OCI-LY3 (cell line): ENCODE measurements at regions not wholly inside any gene's neighbourhood (a gene's known extent, or its start where the extent isn't known, plus 50 kb on each side); places are given as distances from the start of the nearest gene placed in this dataset.

ENCODE experiments used
- H2AFZ ChIP-seq: fragments of 200-600, 300-600 bp; shearing (Covaris generic); 2 replicates; pipeline ENCODE4 v1.6.0; 2014; ENCODE audit warnings: antibody characterized with exemption, low read depth, low read length
- H3K27ac ChIP-seq: fragments of 200-600, 300-600 bp; sonication (generic); 2 replicates; pipeline ENCODE4 v1.5.1; 2014; ENCODE audit warnings: mild to moderate bottlenecking, low read length, moderate library complexity, mixed read lengths
- H3K27me3 ChIP-seq: fragments of 200-600, 300-600 bp; sonication (generic); 2 replicates; pipeline ENCODE4 v1.6.1; 2014; ENCODE audit warnings: low read depth, low read length, mixed read lengths
- H3K36me3 ChIP-seq: fragments of 200-600, 300-600 bp; sonication (generic); replicated peaks from 2 replicates; pipeline ENCODE3; 2014; ENCODE audit warnings: low read depth, low read length, mixed read lengths
- H3K4me1 ChIP-seq: fragments of 300-600, 200-600 bp; sonication (generic); 2 replicates; pipeline ENCODE4 v1.6.1; 2014; ENCODE audit warnings: low read length, mixed read lengths
- H3K4me2 ChIP-seq: fragments of 200-600, 300-600 bp; sonication (generic); 2 replicates; pipeline ENCODE4 v1.6.1; 2014; ENCODE audit warnings: low read length, mixed read lengths
- H3K4me3 ChIP-seq: fragments of 300-600, 200-600 bp; sonication (generic); 2 replicates; pipeline ENCODE4 v1.5.1; 2014; ENCODE audit warnings: antibody characterized with exemption, mild to moderate bottlenecking, low read length, moderate library complexity
- H3K79me2 ChIP-seq: fragments of 300-600, 200-600 bp; shearing (Covaris generic); 2 replicates; pipeline ENCODE4 v1.6.1; 2014; ENCODE audit warnings: mild to moderate bottlenecking, low read length, mixed read lengths
- H3K9ac ChIP-seq: fragments of 300-600, 200-600 bp; shearing (Covaris generic); 2 replicates; pipeline ENCODE4 v1.6.0; 2014; ENCODE audit warnings: mild to moderate bottlenecking, low read length, moderate library complexity
- H3K9me3 ChIP-seq: fragments of 200-600, 300-600 bp; shearing (Covaris generic); 2 replicates; pipeline ENCODE4 v1.6.1; 2014; ENCODE audit warnings: low read length, mixed read lengths; ENCODE audit not compliant: insufficient read depth
- H4K20me1 ChIP-seq: fragments of 200-600, 300-600 bp; sonication (generic); 2 replicates; pipeline ENCODE4 v1.6.1; 2016; ENCODE audit warnings: low read length, mixed read lengths; ENCODE audit not compliant: insufficient read depth
- CTCF ChIP-seq: fragments of 200-600, 300-600 bp; sonication (generic); IDR thresholded peaks from 2 replicates; pipeline ENCODE4 v1.5.1; 2014; ENCODE audit warnings: antibody characterized with exemption, low read length, low read depth
- EZH2phosphoT487 ChIP-seq: fragments of 200-600 bp; shearing (Covaris generic); IDR thresholded peaks from 2 replicates; pipeline ENCODE4 v1.6.1; 2018; ENCODE audit warnings: antibody characterized with exemption, mixed run types, low read depth

- no peaks in the 10 kb centered on the region for H3K4me1 ChIP-seq
- no peak overlapping the region for H3K4me3 ChIP-seq
- no peaks in the 10 kb centered on the region for H3K9me3 ChIP-seq
- no peak for TF ChIP-seq EZH2phosphoT487
- no peak for TF ChIP-seq CTCF
- no peak overlapping the region for H2AFZ ChIP-seq
- H3K4me2 ChIP-seq, result no peak overlapping the region
- no peaks in the 10 kb centered on the region for H3K27me3 ChIP-seq
- H3K9ac ChIP-seq, result no peak overlapping the region
- no peaks in the 10 kb centered on the region for H3K79me2 ChIP-seq
- no peak overlapping the region for H3K27ac ChIP-seq
- no peaks in the 10 kb centered on the region for H4K20me1 ChIP-seq
- H3K36me3 ChIP-seq, result no peaks in the 10 kb centered on the region
Observed at GRCh38 chr2:120988051-120988699, 252.5 kb downstream of the GLI2 start.

GRCh38 chr2:120988700-120989511 is 253.2 kb downstream of the GLI2 start:
- no peaks in the 10 kb centered on the region for H3K36me3 ChIP-seq

GRCh38 chr2:120989512-120990441 is 254.1 kb downstream of the GLI2 start:
- H3K9me3 ChIP-seq, result no peaks in the 10 kb centered on the region

More at GRCh38 chr2:120988700-120989511, 253.2 kb downstream of the GLI2 start:
- Histone ChIP-seq H3K4me3 (no peak overlapping the region), H3K27me3 (no peaks in the 10 kb centered on the region), H3K79me2 (no peaks in the 10 kb centered on the region), H3K27ac (no peak overlapping the region), H3K4me1 (no peaks in the 10 kb centered on the region), H3K9me3 (no peaks in the 10 kb centered on the region), H3K4me2 (no peak overlapping the region), H4K20me1 (no peaks in the 10 kb centered on the region), H2AFZ (no peak overlapping the region), H3K9ac (no peak overlapping the region)
- TF ChIP-seq CTCF (no peak), EZH2phosphoT487 (no peak)

More at GRCh38 chr2:120989512-120990441, 254.1 kb downstream of the GLI2 start:
- TF ChIP-seq EZH2phosphoT487 (no peak), CTCF (no peak)
- H3K27me3 ChIP-seq, result no peaks in the 10 kb centered on the region
- no peaks in the 10 kb centered on the region for H4K20me1 ChIP-seq
- no peaks in the 10 kb centered on the region for H3K36me3 ChIP-seq
- no peak overlapping the region for H3K9ac ChIP-seq
- H3K4me1 ChIP-seq, result no peaks in the 10 kb centered on the region
- H3K4me2 ChIP-seq, result no peak overlapping the region
- H3K27ac ChIP-seq, result no peak overlapping the region
- no peak overlapping the region for H2AFZ ChIP-seq
- no peaks in the 10 kb centered on the region for H3K79me2 ChIP-seq
- H3K4me3 ChIP-seq, result no peak overlapping the region
